Limb (tissue), 2 donors: ENCODE measurements at regions not wholly inside any gene's neighbourhood (a gene's known extent, or its start where the extent isn't known, plus 50 kb on each side); places are given as distances from the start of the nearest gene placed in this dataset.
"Not testable (repeated sequence)": the region's sequence is repeated elsewhere in the genome, so short reads cannot be mapped to it uniquely, and the experiment has no call there.

Source experiments
- DNase-seq, 2 donors: peaks; one replicate each; pipeline ENCODE4 v3.0.0-alpha.2; 2016; ENCODE audit errors: extremely low spot score in 2 of 2

DNA sequence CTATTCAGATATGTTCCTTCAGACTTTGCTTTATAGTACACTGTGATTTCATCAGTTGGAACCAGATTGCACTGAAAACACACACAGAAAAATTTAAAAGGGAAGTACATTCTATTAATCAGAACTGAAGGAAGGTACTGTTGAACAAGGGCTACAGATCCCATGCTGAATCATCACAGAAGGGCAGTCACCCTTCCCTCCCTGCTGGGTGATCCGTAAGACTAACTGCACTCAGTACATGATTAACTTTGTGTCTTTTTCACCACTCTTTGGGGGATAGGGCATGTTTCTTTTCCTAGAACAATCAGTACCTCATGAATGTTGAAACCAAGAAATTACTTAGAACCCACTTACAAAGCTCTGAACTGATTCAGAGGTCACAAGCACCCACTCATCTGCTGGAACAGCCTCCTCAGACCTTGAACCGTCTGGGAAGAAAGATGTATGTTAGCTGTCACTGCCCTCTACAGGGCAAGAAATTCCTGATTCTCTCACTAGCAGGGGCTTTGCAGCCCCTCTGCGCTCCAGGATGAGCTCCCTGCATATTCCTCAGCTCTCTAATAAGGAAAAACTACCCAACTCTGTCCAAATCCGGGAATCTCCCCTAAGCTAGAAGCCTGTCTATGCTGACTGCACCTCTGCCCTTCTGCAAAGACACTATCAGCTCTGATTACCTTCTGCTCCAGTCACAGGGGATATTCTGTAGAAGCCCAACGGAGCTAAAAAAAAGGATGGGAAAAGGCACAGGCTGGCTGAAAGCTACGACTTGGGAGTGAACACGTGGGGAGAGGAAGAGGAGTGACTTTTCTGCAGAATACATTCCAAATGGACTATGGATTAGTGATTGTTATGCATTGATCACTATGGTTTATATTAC, 51.0 kb downstream of the IARS1 start:
- no peak for DNase-seq

DNA sequence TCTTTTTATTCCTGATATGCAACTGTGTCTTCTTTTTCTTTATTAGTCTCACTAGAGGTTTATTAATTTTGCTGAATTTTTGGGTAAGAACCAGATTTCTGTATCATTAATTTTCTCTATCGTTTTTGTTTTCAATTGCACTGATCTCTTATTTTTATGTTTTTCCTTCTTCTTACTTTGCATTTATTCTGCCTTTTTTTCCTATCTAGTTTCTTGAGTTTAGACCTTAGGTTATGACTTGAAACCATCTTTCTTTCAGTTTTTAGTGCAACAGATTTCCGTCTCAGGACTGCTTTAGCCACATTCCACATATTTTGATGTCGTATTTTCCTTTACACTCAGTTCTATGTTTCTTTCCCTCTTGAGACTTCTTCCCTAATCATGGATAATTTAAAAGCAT, 56.6 kb downstream of the IARS1 start:
- DNase-seq: no peak

DNA sequence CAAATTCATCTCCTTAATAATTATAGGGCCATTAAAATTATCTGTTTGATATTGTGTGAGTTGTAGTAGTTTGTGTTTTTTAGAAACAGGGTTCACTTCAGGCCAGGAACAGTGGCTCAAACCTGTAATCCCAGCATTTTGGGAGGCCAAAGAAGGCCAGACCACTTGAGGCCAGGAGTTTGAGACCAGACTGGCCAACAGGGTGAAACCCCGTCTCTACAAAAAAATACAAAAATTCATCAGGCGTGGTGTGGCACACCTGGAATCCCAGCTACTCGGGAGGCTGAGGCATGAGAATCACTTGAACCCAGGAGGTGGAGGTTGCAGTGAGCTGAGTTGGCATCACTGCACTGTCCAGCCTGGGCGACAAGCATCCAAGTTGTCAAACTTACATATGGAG, 57.0 kb downstream of the IARS1 start:
- DNase-seq: no peak

DNA sequence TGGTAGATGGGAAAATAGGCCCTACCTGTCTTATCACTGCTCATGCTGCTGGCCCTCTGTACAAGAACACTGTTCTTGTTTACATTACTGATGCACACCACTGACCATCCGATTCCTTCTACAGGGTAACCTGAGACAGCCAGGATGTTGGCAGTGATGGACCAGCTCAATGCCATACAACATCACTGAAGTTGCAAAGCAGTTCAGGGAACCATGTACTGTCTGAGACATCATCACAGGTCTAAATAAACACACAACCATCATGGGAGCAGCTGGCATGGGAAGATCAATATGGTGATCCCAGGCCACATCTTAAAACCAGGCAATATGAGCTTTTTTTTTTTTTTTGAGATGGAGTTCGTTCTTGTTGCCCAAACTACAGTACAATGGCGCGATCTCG, 59.0 kb downstream of the IARS1 start:
- DNase-seq: no peak

DNA sequence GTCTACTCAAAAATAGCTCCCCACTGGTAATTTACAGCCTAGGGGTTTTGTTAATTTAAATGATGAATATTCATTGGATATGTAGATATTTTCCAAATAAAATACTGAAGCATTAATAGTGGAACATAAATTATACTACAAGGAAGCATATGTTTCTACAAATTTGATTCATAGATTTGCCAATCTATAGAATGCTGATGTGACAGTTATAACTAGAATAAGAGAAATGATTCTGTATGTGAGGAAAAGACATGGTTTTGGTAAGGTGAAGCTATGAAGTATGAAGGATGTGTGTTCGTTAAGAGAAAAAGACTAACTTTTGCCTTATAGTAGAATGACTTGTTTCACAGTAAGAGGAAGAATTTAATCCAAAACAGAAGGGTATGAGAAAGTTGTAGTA, 61.3 kb downstream of the IARS1 start:
- DNase-seq: no peak

DNA sequence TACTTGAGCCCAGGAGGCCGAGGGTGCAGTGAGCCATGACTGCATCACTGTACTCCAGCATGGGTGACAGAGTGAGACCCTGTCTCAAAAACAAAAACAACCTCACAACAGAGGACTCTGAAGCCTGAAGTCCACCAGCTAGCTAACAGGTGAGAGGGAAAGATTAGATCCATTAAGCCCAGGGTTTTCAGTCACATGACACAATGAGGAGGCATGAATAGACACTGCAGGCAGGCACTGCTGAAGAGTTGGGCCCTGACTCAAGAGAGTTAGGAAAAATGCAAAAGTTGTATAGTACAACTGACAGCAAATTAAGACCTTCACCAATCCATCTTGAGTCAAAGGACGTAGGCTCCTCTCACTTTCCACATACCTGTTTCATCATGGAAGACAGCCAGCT, 64.9 kb downstream of the IARS1 start:
- DNase-seq: no peak

DNA sequence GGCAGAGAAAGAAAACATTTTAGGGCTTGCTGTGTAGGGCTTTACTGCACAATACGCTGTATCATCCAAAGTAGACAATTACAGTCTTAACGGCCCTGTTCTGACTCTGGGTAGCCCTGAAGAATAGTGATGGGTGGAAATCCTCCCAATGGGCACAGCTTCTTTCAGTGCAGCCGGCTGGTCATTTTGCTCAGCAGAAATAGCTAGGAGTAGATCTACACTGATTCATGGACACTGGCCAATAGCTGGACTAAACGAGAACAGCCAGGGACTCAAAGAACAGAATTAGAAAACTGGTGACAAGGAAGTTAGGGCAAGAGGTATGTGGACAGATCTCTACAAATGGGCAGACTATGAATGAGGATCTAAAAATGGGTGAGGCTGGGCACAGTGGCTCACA, 69.3 kb downstream of the IARS1 start:
- no peak for DNase-seq

DNA sequence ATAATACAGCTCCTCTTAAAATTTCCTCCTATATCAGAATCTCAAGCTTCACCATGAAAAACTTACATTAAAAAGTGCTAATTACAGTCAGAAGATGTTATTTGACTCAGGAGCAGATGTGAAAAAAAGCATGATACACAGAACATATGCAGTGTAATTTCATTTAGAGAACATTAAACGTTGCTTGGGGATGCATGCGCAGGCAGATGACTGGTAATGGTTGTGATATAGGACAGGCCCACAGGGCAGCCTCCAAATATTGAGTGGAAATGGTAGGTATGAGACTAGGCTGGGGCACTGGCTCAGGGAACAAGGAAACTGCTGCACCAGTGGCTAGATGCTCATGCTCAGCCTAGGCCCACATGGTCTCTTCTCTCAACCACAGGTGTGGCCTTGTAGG, 69.7 kb downstream of the IARS1 start:
- DNase-seq: no peak

DNA sequence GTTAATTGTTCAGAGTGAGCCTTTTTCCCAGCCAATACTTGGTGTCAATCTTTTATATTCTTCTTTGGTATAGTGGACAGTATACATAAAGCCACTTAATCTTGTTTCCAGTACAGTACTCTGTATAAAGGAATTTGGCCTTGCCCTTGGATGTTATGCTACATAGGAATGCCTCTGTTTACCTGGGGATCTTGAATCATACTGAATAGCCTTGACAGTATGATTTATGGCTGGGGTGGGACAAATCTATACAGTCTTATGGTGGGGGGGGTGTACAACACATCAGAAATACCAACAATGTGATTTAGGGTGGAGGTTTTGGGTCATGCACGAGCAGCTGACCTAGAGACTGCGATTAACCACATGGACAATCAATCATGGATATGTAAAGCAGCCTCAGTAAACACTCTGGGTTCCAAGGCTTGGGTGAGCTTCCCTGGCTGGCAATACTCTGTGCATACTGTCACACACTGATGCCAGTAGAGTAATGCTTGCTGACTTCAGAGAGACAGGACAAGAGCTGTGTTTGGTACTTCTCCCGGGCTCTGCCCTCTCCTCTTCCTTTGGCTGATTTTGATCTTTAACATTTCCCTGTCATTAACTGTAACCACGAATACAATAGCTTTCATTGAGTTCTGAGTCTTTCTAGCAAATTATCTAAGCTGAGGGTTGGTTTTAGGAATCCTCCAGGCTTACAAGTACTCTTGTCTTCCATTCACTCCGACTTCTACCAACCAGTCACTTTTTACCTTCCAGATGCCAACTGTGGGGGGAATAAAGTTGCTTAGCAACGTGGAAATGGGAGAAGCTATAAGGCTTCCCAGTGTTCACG, 84.6 kb downstream of the IARS1 start:
- DNase-seq: no peak

DNA sequence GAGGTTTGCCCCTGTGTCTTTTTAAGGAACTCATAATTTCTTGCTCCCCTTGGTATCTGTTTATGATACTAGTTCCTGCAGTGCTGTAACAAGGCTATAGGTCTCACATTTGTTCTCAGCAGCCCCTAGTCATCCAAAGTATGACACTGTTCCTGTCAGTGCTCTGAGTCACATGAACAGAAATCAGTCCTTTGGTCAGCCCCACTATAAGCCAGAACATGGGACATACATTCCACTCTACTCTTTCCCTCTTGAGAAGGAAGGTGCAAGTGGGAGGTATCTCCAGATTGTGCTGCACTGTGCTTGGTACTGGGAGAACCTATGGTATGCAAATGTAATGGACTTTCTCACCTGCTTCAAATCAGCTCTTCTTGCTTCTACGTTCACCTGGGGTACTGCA, 87.0 kb downstream of the IARS1 start:
- no peak for DNase-seq

DNA sequence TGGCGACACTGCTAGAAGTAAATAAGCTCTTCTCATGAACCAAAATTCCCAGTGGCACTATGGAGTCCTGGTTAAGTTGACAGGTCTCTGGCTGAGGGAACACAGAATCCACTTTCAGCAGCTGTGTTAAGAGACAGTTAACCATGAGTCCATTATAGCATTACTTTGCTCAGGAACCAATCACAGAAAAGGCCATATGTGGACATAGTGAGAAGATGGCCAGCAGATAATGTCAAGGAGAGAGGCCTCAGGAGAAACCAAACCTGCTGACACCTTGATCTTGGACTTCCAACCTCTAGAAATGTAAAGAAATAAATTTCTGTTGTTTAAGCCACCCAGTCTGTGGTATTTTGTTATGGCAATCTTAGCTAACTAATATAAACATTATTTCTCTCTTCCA, 88.7 kb upstream of the SPTLC1 start:
- not testable (repeated sequence) for DNase-seq

DNA sequence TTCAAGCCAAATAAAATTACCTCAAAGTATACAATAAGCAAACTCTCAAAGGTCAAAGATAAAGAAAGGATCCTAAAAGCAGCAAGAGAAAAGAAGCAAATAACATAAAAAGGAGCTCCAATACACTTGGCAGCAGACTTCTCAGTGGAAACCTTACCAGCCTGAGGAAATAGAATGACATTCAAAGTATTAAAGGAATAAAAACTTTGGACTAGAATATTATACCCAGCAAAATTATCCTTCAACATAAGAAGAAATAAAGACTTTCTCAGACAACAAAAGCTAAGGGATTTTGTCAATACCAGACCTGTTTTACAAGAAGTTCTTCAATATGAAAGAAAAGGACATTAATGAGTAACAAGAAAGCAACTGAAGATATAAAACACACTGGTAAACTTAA, 83.0 kb upstream of the SPTLC1 start:
- DNase-seq: not testable (repeated sequence)

DNA sequence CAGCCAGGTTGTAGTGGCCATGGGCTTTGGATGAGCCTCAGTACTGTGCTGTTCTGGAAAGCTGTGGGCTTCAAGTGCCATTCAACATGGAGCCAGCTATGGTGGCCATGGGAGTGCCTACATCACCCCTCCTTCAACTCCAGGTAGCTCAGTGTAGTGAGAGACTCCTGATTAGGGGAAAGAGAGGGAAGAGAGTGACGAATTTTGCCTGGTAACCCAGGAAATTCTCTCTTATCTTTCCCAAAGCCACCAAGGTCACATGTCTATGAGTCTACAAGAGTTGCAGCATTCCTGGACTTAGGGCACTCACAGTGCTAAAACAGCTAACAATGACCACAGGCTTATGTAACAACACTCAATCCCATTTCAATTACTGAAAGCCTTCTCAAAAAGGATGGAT, 81.7 kb upstream of the SPTLC1 start:
- no peak for DNase-seq

DNA sequence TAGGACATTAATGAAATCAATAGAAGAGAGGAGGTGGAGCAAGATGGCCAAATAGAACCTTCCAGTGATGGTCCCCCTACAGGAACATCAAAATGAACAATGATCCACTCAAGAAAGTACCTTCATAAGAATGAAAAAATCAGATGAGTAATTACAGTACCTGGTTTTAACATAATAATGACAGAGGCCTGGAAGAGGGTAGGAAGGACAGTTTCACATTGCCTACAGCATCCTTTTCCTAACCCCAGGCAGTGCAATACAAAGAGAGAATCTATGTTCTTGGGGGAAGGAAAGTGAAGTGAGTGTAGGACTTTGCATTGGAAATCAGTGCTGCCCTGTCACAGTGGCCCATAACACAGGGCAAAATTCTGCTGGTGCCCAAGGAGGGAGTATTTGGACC, 81.2 kb upstream of the SPTLC1 start:
- no peak for DNase-seq

DNA sequence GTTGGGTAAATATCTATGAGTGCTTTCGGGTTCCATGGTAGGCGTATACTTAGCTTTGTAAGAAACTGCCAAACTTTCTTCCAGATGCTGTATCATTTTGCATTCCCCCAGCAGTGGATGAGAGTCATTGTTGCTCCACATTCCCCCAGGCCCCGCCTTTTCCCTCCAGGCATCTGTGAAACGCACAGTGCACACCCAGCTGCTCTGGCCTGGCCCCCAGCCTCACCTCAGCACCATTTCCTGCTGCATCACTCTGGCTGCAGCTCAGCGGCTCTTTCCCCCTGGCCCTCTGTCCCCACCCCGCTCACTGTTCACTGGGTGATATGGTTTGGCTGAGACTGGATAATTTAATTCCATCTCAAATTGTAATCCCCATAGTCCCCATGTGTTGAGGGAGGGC, 76.6 kb upstream of the SPTLC1 start:
- DNase-seq: no peak

DNA sequence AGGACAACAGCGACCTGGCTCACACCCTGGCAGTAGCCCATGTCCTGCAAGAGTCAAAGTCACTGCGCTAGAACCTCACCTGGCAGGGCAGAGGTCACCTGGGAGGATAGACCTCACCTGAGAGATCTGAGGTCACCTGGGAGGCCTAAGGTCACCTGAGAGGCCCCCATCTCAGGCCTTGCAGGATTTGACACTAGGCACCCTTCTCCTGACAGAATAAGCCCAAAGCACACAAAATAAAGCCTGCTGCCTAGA, 75.2 kb upstream of the SPTLC1 start:
- no peak for DNase-seq

DNA sequence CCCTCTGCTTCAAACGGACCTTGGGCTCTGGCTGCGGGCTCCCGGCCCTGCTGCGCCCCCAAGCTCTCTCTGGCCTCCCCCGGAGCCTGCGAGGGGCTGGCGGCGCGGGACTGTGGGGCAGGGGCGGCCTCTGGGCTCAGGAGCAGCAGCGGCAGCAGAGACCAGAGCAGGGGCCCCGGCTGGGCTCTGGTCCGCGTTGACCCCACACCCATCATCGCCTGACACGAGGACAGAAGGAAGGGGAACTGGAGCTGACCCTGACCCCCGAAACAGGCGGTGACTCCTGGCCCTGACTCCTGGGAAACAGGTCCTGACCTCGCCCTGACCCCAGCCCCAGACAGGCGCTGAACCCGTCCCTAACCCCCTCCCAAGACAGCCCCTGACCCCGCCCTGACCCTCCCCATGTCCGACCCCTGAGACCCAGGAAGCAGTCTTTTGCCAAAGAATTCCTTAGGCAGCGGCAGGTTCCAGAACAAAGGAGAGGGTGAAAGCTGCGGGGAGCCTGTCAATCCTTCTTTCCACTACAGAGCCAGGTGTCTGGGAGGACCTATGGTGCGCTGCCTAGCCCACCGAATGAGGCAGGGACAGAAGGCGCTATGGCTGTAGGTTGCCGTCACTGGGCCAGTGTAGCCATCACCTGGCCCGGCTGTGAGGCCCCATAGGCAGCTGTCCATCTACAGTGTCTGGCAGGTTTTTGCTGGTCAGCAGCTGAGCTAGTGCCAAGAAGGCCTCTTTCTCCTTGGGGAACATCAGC, 74.7 kb upstream of the SPTLC1 start:
- no peak for DNase-seq

DNA sequence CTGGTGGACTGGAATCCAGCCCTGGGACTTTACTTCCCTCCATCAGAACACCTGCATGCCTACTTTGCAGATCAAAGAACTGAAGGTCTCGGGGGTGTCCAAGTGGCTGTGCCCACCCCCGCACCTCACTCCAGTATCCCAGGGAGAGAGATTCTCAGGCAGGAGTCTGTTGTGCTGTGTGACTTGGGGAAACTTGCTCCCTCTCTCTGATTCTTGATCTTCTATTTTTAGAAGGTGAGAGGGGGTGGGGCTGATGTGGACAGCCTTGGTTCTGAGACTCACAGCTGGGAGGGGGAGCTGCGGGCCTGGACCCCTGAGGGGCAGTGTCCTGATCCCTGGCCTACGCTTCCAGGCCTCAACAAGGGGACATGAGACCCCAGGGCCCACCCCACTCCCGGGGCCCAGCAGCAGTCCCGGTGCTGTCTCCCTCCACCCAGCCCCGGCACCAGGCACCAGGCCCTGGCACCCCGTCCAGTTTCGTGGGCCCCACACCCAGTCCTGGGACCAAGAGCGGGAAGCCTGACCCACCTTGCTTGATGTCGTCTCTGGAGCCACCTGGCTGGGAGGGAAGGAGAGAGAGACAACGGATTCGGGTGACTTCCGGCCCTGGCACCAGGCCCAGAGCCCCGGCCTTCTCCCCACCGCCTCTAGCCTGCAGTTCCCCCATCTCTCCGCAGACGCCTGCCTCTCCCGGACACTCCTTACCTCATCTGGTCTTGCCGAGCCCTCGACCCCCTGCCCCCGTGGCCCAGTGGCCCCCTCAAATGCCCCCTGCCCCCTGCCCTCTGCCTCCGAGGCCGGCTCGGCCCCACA, 74.0 kb upstream of the SPTLC1 start:
- peak in 1 of 2 donors; percentile 49 for DNase-seq

DNA sequence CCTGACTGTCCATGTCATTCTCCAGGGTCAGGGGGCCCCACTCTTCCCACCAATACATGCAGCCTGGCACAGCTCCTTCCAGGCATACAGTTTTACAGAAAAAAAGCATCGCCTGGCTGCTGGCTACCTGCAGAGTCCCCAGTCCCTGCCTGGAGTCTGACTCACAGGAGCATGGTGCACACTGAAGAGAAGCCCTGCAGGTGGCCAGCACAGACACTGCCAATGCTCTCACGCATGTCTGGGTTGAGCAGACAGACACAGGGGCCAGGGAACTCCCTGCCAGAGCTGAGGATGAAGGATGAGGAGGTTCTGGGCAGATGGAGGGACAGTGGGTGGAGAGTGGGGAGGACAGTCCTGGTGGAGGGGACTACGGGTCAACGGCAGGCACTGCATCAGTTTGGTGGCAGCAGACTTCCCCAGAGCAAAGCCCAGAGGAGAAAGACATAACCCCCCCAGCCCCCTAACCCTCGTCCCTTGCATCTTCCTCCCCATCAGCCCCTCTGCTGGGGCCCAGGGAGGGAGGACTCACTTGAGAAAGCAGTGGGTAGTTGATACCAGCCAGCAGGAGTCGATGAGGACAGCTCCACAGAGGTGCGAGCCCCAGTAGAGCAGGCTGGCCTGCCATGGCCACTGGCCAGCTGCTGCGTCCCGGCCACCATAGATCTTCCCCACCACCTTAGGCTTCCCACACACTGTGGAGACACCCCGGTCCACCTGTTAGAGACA, 72.9 kb upstream of the SPTLC1 start:
- no peak for DNase-seq

DNA sequence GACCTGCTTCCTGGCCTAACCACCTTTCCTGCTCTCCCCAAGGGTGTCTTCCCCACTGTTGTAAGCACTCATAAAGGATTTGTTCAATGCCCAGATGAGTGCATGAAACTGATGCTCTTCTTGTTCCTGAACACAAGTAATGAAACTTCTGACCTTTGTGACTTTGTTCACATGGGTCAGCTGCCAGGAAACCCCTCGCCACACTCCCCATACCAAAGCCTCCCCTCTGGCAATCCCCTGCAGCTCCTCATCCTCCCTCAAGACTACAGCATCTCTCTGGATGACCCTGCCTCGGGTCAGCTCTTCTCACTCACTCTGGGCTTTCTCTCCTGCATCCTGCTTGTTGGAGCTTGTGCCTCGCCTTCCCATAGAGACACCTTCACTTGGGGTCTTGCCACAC, 72.2 kb upstream of the SPTLC1 start:
- DNase-seq: no peak

DNA sequence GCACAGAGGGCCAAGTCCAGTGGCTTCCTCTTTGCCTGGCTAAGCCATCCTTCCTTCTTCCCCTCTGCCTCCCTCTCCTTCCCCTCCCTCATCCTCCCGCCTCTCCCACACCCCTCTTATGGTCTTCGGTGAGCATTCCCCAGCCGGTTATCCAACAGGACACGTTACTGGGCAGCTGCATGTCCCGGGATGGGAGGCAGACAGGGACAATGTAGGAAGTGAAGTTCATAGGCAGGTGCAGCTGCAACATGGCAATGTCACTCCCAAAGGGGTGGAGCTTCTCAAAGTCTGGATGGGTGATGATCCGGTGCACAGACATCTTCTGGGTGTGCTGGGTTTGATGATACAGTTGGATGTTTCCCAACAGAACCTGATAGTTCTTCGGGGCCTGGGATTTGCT, 71.4 kb upstream of the SPTLC1 start:
- DNase-seq: no peak
